ENCODE measurements at regions not wholly inside any gene's neighbourhood (a gene's known extent, or its start where the extent isn't known, plus 50 kb on each side); places are given as distances from the start of the nearest gene placed in this dataset.
"Not testable (repeated sequence)": the region's sequence is repeated elsewhere in the genome, so short reads cannot be mapped to it uniquely, and the experiment has no call there.

DNA sequence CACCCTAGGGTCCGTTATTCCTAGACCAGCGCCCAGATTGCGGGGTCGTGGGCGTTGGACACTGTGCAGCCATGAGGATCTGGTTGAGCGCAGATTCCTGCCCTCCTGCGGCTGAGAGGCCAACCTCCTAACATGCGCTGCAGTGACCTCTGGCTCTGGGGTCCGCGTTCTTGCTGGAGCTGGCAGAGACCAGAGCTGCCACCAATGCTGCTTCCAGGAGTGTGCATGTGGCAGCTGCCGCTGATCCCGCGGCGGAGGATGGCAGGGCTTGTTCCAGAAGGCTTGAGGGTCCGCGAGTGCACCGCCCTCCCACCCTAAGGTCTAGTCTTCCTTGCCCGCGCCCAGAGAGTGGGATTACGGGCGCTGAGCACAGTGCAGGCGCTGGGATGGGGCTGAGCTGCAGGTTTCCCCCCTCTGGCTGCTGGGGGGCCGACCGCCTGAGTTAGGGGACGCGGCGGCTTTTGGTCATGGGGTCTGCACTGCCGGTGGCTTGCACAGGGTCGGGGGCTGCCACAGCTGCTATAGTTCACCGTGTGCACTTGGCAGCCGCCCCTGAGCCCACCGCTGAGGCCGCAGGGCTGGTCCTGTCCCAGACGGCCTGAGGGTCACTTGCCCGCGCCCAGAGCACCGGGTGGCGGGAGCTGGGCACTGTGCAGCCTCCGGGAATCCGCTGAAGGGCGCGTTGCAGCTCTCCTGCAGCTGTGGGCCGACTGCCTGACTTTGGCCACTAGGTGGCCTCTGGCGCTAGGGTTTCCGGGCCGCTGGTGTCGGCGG is 145.9 kb downstream of the CCDC74A start:
- WGBS (ENCODE audit: insufficient coverage): 6% methylated on average over 48 of the region's 48 CpGs
- H3K4me3 Mint-ChIP-seq: peak overlapping the region; percentile 42
- intact Hi-C loops (cut with micrococcal nuclease): loop anchor here (2.0 to 10.0 kb wide), 2 partner anchors 261 to 519 kb away; no protein-coding TSS in a partner anchor
- ATAC-seq (peak; percentile 73 to 85 (median 76)), DNase-seq (peak; percentile 57 to 72)
- H3K4me1 Mint-ChIP-seq: peaks cover 6 to 10% of the 10 kb centered on the region in 2 donors
- Histone ChIP-seq H3K36me3 (ENCODE audit: control insufficient read depth, insufficient read depth, low read length) (no peaks in the 10 kb centered on the region), H3K4me3 (ENCODE audit: low read length) (no peak overlapping the region), H3K27ac (ENCODE audit: low read length) (no peak overlapping the region), H3K27me3 (ENCODE audit: control insufficient read depth, insufficient read depth, low read length) (peaks cover 23% of the 10 kb centered on the region), H3K4me1 (ENCODE audit: control insufficient read depth, insufficient read depth, low read length) (peaks cover 21% of the 10 kb centered on the region), H3K9me3 (ENCODE audit: control insufficient read depth, insufficient read depth, low read length) (no peaks in the 10 kb centered on the region)
- no peaks in the 10 kb centered on the region for H3K9me3 Mint-ChIP-seq
- peak; percentile 83 for TF ChIP-seq CTCF (IDR thresholded peaks at IDR 0.05)
- H3K27me3 Mint-ChIP-seq (ENCODE audit: low read depth in 2 of 2): peaks cover 23 to 33% of the 10 kb centered on the region in 2 donors
- no peaks in the 10 kb centered on the region for H3K36me3 Mint-ChIP-seq
- no peak overlapping the region for H3K27ac Mint-ChIP-seq

DNA sequence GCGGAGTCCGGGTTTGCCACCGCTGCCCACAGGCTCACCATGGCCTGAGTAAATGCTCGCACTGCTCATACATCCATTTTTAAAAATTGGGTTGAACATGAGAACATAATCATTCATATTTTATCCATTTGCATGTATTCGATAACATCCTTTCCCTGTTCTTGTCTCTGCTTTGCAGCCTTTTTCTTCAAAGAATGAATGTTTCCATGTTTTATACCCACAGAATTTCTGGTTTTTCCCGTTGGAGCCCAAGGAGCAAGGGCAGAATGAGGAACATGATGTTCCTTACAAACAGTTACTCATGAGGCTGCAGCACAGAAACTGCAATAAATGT is 146.5 kb downstream of the CCDC74A start:
- 2% methylated on average over 6 of the region's 6 CpGs for WGBS (ENCODE audit: insufficient coverage)
- H3K36me3 Mint-ChIP-seq: no peaks in the 10 kb centered on the region
- Histone ChIP-seq H3K27me3 (ENCODE audit: control insufficient read depth, insufficient read depth, low read length) (peaks cover 23% of the 10 kb centered on the region), H3K27ac (ENCODE audit: low read length) (no peak overlapping the region), H3K4me3 (ENCODE audit: low read length) (no peak overlapping the region), H3K9me3 (ENCODE audit: control insufficient read depth, insufficient read depth, low read length) (no peaks in the 10 kb centered on the region), H3K36me3 (ENCODE audit: control insufficient read depth, insufficient read depth, low read length) (no peaks in the 10 kb centered on the region), H3K4me1 (ENCODE audit: control insufficient read depth, insufficient read depth, low read length) (peaks cover 21% of the 10 kb centered on the region)
- H3K27me3 Mint-ChIP-seq (ENCODE audit: low read depth in 2 of 2): peaks cover 23 to 33% of the 10 kb centered on the region in 2 donors
- H3K4me3 Mint-ChIP-seq: peak overlapping the region; percentile 5
- H3K27ac Mint-ChIP-seq: no peak overlapping the region
- intact Hi-C loops (cut with micrococcal nuclease): loop anchor here (10.0 kb wide), 1 partner anchor 519 kb away; no protein-coding TSS in a partner anchor
- H3K9me3 Mint-ChIP-seq: no peaks in the 10 kb centered on the region
- H3K4me1 Mint-ChIP-seq: peaks cover 6 to 10% of the 10 kb centered on the region in 2 donors
- peak; percentile 39 for TF ChIP-seq CTCF (IDR thresholded peaks at IDR 0.05)
- no peak for ATAC-seq
- no peak for DNase-seq

GRCh38 chr2:131681611-131682121 is 154.0 kb downstream of the CCDC74A start:
- H3K27ac ChIP-seq (ENCODE audit: low read length); H3K9me3 Mint-ChIP-seq; H3K36me3 ChIP-seq (ENCODE audit: control insufficient read depth, insufficient read depth, low read length); H3K36me3 Mint-ChIP-seq; intact Hi-C loops (cut with micrococcal nuclease); DNase-seq; H3K27me3 ChIP-seq (ENCODE audit: control insufficient read depth, insufficient read depth, low read length); H3K9me3 ChIP-seq (ENCODE audit: control insufficient read depth, insufficient read depth, low read length): not testable (repeated sequence)
- 57% methylated on average over 10 of the region's 10 CpGs for WGBS (ENCODE audit: insufficient coverage)
- Mint-ChIP-seq H3K4me3 (peak overlapping the region; percentile 70), H3K27ac (peak overlapping the region in 1 of 2 donors; percentile 71), H3K27me3 (ENCODE audit: low read depth in 2 of 2) (peaks cover 7 to 15% of the 10 kb centered on the region in 2 donors), H3K4me1 (peaks cover 35 to 41% of the 10 kb centered on the region in 2 donors)
- peak in 1 of 3 donors; percentile 18 for ATAC-seq
- peaks cover 17% of the 10 kb centered on the region for H3K4me1 ChIP-seq (ENCODE audit: control insufficient read depth, insufficient read depth, low read length)
- peak overlapping the region; percentile 55 for H3K4me3 ChIP-seq (ENCODE audit: low read length)

- Histone ChIP-seq H3K36me3 (ENCODE audit: control insufficient read depth, insufficient read depth, low read length) (no peaks in the 10 kb centered on the region), H3K27me3 (ENCODE audit: control insufficient read depth, insufficient read depth, low read length) (no peaks in the 10 kb centered on the region), H3K4me1 (ENCODE audit: control insufficient read depth, insufficient read depth, low read length) (peaks cover 17% of the 10 kb centered on the region), H3K27ac (ENCODE audit: low read length) (no peak overlapping the region), H3K9me3 (ENCODE audit: control insufficient read depth, insufficient read depth, low read length) (no peaks in the 10 kb centered on the region), H3K4me3 (ENCODE audit: low read length) (peak overlapping the region; percentile 55)
- peak overlapping the region in 1 of 2 donors; percentile 71 for H3K27ac Mint-ChIP-seq
- 2% methylated on average over 51 of the region's 51 CpGs for WGBS (ENCODE audit: insufficient coverage)
- DNase-seq (peak; percentile 46 to 83), ATAC-seq (peak; percentile 95 to 97 (median 96))
- H3K9me3 Mint-ChIP-seq: no peaks in the 10 kb centered on the region
- no peak for TF ChIP-seq CTCF (IDR thresholded peaks at IDR 0.05)
- intact Hi-C loops (cut with micrococcal nuclease): no loop called here
- H3K4me3 Mint-ChIP-seq: peak overlapping the region; percentile 70
- peaks cover 3 to 9% of the 10 kb centered on the region in 2 donors for H3K27me3 Mint-ChIP-seq (ENCODE audit: low read depth in 2 of 2)
- no peaks in the 10 kb centered on the region for H3K36me3 Mint-ChIP-seq
- H3K4me1 Mint-ChIP-seq: peaks cover 35 to 41% of the 10 kb centered on the region in 2 donors
Observed at GRCh38 chr2:131682122-131682944, 154.6 kb downstream of the CCDC74A start.

DNA sequence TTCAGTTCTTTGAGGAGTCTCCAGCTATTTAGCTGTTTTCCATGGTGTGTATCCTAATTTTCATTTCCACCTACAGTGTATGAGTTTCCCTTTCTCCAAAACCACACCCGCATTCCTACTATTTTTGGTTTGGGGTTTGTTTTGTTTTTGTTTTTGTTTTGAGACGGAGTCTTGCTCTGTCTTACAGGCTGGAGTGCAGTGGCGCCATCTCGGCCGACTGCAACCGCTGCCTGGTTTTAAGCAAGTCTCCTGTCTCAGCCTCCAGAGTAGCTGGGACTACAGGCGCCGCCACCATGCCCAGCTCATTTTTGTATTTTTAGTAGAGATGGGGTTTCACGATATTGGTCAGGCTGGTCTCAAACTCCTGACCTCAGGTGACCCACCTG is 155.2 kb downstream of the CCDC74A start:
- WGBS (ENCODE audit: insufficient coverage): 16% methylated on average over 8 of the region's 9 CpGs
- H3K27ac ChIP-seq (ENCODE audit: low read length); intact Hi-C loops (cut with micrococcal nuclease); H3K36me3 Mint-ChIP-seq; H3K36me3 ChIP-seq (ENCODE audit: control insufficient read depth, insufficient read depth, low read length); H3K9me3 ChIP-seq (ENCODE audit: control insufficient read depth, insufficient read depth, low read length); H3K9me3 Mint-ChIP-seq; H3K27me3 Mint-ChIP-seq (ENCODE audit: low read depth in 2 of 2); H3K27me3 ChIP-seq (ENCODE audit: control insufficient read depth, insufficient read depth, low read length): not testable (repeated sequence)
- Histone ChIP-seq H3K4me1 (ENCODE audit: control insufficient read depth, insufficient read depth, low read length) (peaks cover 17% of the 10 kb centered on the region), H3K4me3 (ENCODE audit: low read length) (peak overlapping the region; percentile 55)
- peak overlapping the region in 1 of 2 donors; percentile 71 for H3K27ac Mint-ChIP-seq
- peaks cover 35 to 41% of the 10 kb centered on the region in 2 donors for H3K4me1 Mint-ChIP-seq
- H3K4me3 Mint-ChIP-seq: peak overlapping the region; percentile 70
- DNase-seq (peak in 1 of 2 donors; percentile 36), ATAC-seq (peak; percentile 23 to 51 (median 39))
